Subcutaneous abdominal adipose tissue (tissue), 5 donors: ENCODE measurements at regions not wholly inside any gene's neighbourhood (a gene's known extent, or its start where the extent isn't known, plus 50 kb on each side); places are given as distances from the start of the nearest gene placed in this dataset.

Source experiments
- H3K27ac ChIP-seq: one replicate; pipeline ENCODE4 v1.7.0; 2013; ENCODE audit warnings: low read depth, mild to moderate bottlenecking, inconsistent platforms, low read length, moderate library complexity
- H3K27me3 ChIP-seq, 5 donors: one replicate each; pipeline ENCODE4 v1.7.0; 2013; ENCODE audit warnings: low read length in 5 of 5, inconsistent platforms in 1 of 5; ENCODE audit not compliant: control insufficient read depth in 5 of 5, insufficient read depth in 4 of 5
- H3K36me3 ChIP-seq, 5 donors: one replicate each; pipeline ENCODE4 v1.7.0; 2013; ENCODE audit warnings: low read length in 5 of 5; ENCODE audit not compliant: control insufficient read depth in 5 of 5, insufficient read depth in 5 of 5
- H3K4me1 ChIP-seq, 5 donors: one replicate each; pipeline ENCODE4 v1.7.0; 2013; ENCODE audit warnings: low read length in 5 of 5, mild to moderate bottlenecking in 3 of 5, moderate library complexity in 1 of 5; ENCODE audit not compliant: control insufficient read depth in 5 of 5, insufficient read depth in 5 of 5
- H3K4me3 ChIP-seq, 5 donors: one replicate each; pipeline ENCODE4 v1.7.0; 2013; ENCODE audit warnings: low read length in 5 of 5, low read depth in 1 of 5
- H3K9ac ChIP-seq, 5 donors: one replicate each; pipeline ENCODE4 v1.7.0; 2013; ENCODE audit warnings: low read length in 5 of 5, mild to moderate bottlenecking in 4 of 5, moderate library complexity in 3 of 5
- H3K9me3 ChIP-seq, 5 donors: one replicate each; pipeline ENCODE4 v1.7.0; 2013; ENCODE audit warnings: low read length in 5 of 5; ENCODE audit not compliant: control insufficient read depth in 5 of 5
- donor health status: healthy.
- donor health status: healthy.
- donor health status: healthy.
- donor health status: healthy.
- donor health status: healthy.

GRCh38 chr20:53751620-53752318 lies 158.1 kb upstream of the ZNF217 start:
- Histone ChIP-seq H3K9ac (peak overlapping the region in 2 of 5 donors; percentile 19 to 51), H3K27me3 (no peaks in the 10 kb centered on the region), H3K36me3 (no peaks in the 10 kb centered on the region), H3K27ac (no peak overlapping the region), H3K9me3 (no peaks in the 10 kb centered on the region), H3K4me1 (peaks cover 0 to 16% (median 9%) of the 10 kb centered on the region in 5 donors), H3K4me3 (no peak overlapping the region)

GRCh38 chr20:53750827-53751619 lies 157.4 kb upstream of the ZNF217 start:
- Histone ChIP-seq H3K9ac (peak overlapping the region in 1 of 5 donors; percentile 19), H3K4me3 (no peak overlapping the region), H3K36me3 (no peaks in the 10 kb centered on the region), H3K4me1 (peaks cover 0 to 16% (median 9%) of the 10 kb centered on the region in 5 donors), H3K9me3 (no peaks in the 10 kb centered on the region), H3K27ac (no peak overlapping the region), H3K27me3 (no peaks in the 10 kb centered on the region)

GRCh38 chr20:53749499-53749898 lies 155.9 kb upstream of the ZNF217 start:
- Histone ChIP-seq H3K4me3 (no peak overlapping the region), H3K9ac (no peak overlapping the region), H3K27ac (no peak overlapping the region), H3K36me3 (no peaks in the 10 kb centered on the region), H3K9me3 (no peaks in the 10 kb centered on the region), H3K4me1 (peaks cover 0 to 16% (median 9%) of the 10 kb centered on the region in 5 donors), H3K27me3 (no peaks in the 10 kb centered on the region)

GRCh38 chr20:53748821-53749421 lies 155.3 kb upstream of the ZNF217 start:
- peaks cover 0 to 16% (median 9%) of the 10 kb centered on the region in 5 donors for H3K4me1 ChIP-seq
- no peaks in the 10 kb centered on the region for H3K36me3 ChIP-seq
- no peak overlapping the region for H3K4me3 ChIP-seq
- H3K9ac ChIP-seq, result no peak overlapping the region
- no peaks in the 10 kb centered on the region for H3K9me3 ChIP-seq
- no peaks in the 10 kb centered on the region for H3K27me3 ChIP-seq
- no peak overlapping the region for H3K27ac ChIP-seq

- Histone ChIP-seq H3K27me3 (no peaks in the 10 kb centered on the region), H3K9ac (no peak overlapping the region), H3K4me1 (peaks cover 0 to 16% (median 9%) of the 10 kb centered on the region in 5 donors), H3K9me3 (no peaks in the 10 kb centered on the region), H3K4me3 (no peak overlapping the region), H3K36me3 (no peaks in the 10 kb centered on the region), H3K27ac (no peak overlapping the region)
Observed at GRCh38 chr20:53748176-53748575, 154.5 kb upstream of the ZNF217 start.

GRCh38 chr20:53743607-53744260 lies 150.1 kb upstream of the ZNF217 start:
- Histone ChIP-seq H3K9me3 (no peaks in the 10 kb centered on the region), H3K36me3 (no peaks in the 10 kb centered on the region), H3K27ac (no peak overlapping the region), H3K4me3 (no peak overlapping the region), H3K4me1 (peaks cover 0 to 16% (median 8%) of the 10 kb centered on the region in 5 donors), H3K27me3 (no peaks in the 10 kb centered on the region), H3K9ac (no peak overlapping the region)

GRCh38 chr20:53742685-53743081 lies 149.0 kb upstream of the ZNF217 start:
- peaks cover under 1 to 24% (median 15%) of the 10 kb centered on the region in 5 donors for H3K4me1 ChIP-seq
- H3K36me3 ChIP-seq, result no peaks in the 10 kb centered on the region
- no peak overlapping the region for H3K4me3 ChIP-seq

GRCh38 chr20:53741726-53742028 lies 148.0 kb upstream of the ZNF217 start:
- Histone ChIP-seq H3K9ac (no peak overlapping the region), H3K27me3 (no peaks in the 10 kb centered on the region), H3K36me3 (no peaks in the 10 kb centered on the region), H3K4me3 (no peak overlapping the region), H3K9me3 (no peaks in the 10 kb centered on the region), H3K27ac (no peak overlapping the region), H3K4me1 (peaks cover 9 to 32% (median 25%) of the 10 kb centered on the region in 5 donors)

More at GRCh38 chr20:53742685-53743081, 149.0 kb upstream of the ZNF217 start:
- Histone ChIP-seq H3K27me3 (no peaks in the 10 kb centered on the region), H3K27ac (no peak overlapping the region), H3K9ac (no peak overlapping the region), H3K9me3 (no peaks in the 10 kb centered on the region)

- H3K4me3 ChIP-seq, result peak overlapping the region in 2 of 5 donors; percentile 48 to 51
- H3K27me3 ChIP-seq, result no peaks in the 10 kb centered on the region
- H3K36me3 ChIP-seq, result no peaks in the 10 kb centered on the region
- H3K27ac ChIP-seq, result no peak overlapping the region
- H3K9ac ChIP-seq, result peak overlapping the region in 1 of 5 donors; percentile 49
- H3K4me1 ChIP-seq, result peaks cover 9 to 35% (median 30%) of the 10 kb centered on the region in 5 donors
- H3K9me3 ChIP-seq, result no peaks in the 10 kb centered on the region
Observed at GRCh38 chr20:53739799-53740785, 146.5 kb upstream of the ZNF217 start.
